HepG2 (cell line): ENCODE measurements at regions not wholly inside any gene's neighbourhood (a gene's known extent, or its start where the extent isn't known, plus 50 kb on each side); places are given as distances from the start of the nearest gene placed in this dataset.

Source experiments
- AGO2 ChIP-seq: fragments of 200-400 bp; formaldehyde crosslinking; optimal IDR thresholded peaks from 2 replicates; pipeline ENCODE3; 2017; ENCODE audit warnings: mild to moderate bottlenecking, low read depth, low read length, moderate library complexity
- ELK4 ChIP-seq: sonication (generic); formaldehyde crosslinking; IDR thresholded peaks from 2 replicates; pipeline ENCODE4 v1.9.0; 2021; ENCODE audit warnings: missing genetic modification reagents, borderline replicate concordance
- FOXP1 ChIP-seq, 2 experiments: fragments of 450-650 bp in 1 of 2; IDR thresholded peaks; 2 replicates each; pipeline ENCODE4 v1.6.1; 2017 to 2018; ENCODE audit warnings: antibody characterized with exemption in 1 of 2
- IRF1 ChIP-seq: sonication (generic); formaldehyde crosslinking; IDR thresholded peaks from 2 replicates; pipeline ENCODE4 v1.4.0; 2020; ENCODE audit warnings: low read depth, mild to moderate bottlenecking, missing genetic modification reagents
- JARID2 ChIP-seq: sonication (generic); formaldehyde crosslinking; IDR thresholded peaks from 2 replicates; pipeline ENCODE4 v1.8.1; 2023; ENCODE audit warnings: missing genetic modification reagents, inconsistent platforms; ENCODE audit not compliant: insufficient replicate concordance
- NR2C2 ChIP-seq: sonication (generic); formaldehyde crosslinking; IDR thresholded peaks from 2 replicates; pipeline ENCODE4 v1.4.0; 2020; ENCODE audit warnings: missing genetic modification reagents, mild to moderate bottlenecking, moderate library complexity, borderline replicate concordance
- PATZ1 ChIP-seq: sonication (generic); formaldehyde crosslinking; IDR thresholded peaks from 2 replicates; pipeline ENCODE4 v1.4.0; 2020; ENCODE audit warnings: missing genetic modification reagents
- SIN3A ChIP-seq: IDR thresholded peaks from 2 replicates; pipeline ENCODE4 v1.6.1; 2011; ENCODE audit warnings: low read depth, mild to moderate bottlenecking, control low read depth, low read length, borderline replicate concordance
- SP1 ChIP-seq, 2 experiments: fragments of 450-650 bp in 1 of 2; sonication (generic) in 1 of 2; formaldehyde crosslinking in 1 of 2; IDR thresholded peaks; 2 replicates each; pipeline versions ENCODE4 v1.4.0 to v1.6.1; 2016 to 2020; ENCODE audit warnings: missing genetic modification reagents in 1 of 2
- TP53 ChIP-seq: sonication (generic); formaldehyde crosslinking; conservative IDR thresholded peaks from 2 replicates; pipeline ENCODE4 v1.4.0; 2020; ENCODE audit warnings: missing genetic modification reagents
- ZFAT ChIP-seq: sonication (generic); formaldehyde crosslinking; conservative IDR thresholded peaks from 2 replicates; pipeline ENCODE4 v1.8.1; 2023; ENCODE audit warnings: missing genetic modification reagents, inconsistent platforms
- ZNF12 ChIP-seq: sonication (generic); formaldehyde crosslinking; IDR thresholded peaks from 2 replicates; pipeline ENCODE4 v1.5.0; 2020; ENCODE audit warnings: missing genetic modification reagents
- ZNF138 ChIP-seq: sonication (generic); formaldehyde crosslinking; IDR thresholded peaks from 2 replicates; pipeline ENCODE4 v1.5.0; 2020; ENCODE audit warnings: mild to moderate bottlenecking, low read depth, missing genetic modification reagents
- ZNF407 ChIP-seq: sonication (generic); formaldehyde crosslinking; IDR thresholded peaks from one replicate; pipeline ENCODE4 v1.5.1; 2020; ENCODE audit warnings: mild to moderate bottlenecking, missing genetic modification reagents; ENCODE audit errors: not compliant biosample characterization
- ZNF550 ChIP-seq: sonication (generic); formaldehyde crosslinking; IDR thresholded peaks from 2 replicates; pipeline ENCODE4 v1.4.0; 2020; ENCODE audit warnings: mild to moderate bottlenecking, missing genetic modification reagents, borderline replicate concordance
- ZNF724P ChIP-seq: sonication (generic); formaldehyde crosslinking; IDR thresholded peaks from 2 replicates; pipeline ENCODE4 v1.8.0; 2022; ENCODE audit warnings: missing genetic modification reagents, borderline replicate concordance
- ZNF749 ChIP-seq: sonication (generic); formaldehyde crosslinking; IDR thresholded peaks from 2 replicates; pipeline ENCODE4 v1.8.0; 2022; ENCODE audit warnings: mild to moderate bottlenecking, missing genetic modification reagents, moderate library complexity, borderline replicate concordance

GRCh38 chr2:42979416-42979869 lies 187.1 kb upstream of the HAAO start (continued):
- TF ChIP-seq PATZ1 (CRISPR knock-in tag) (peak; percentile 100), JARID2 (CRISPR knock-in tag) (peak; percentile 83), ZNF724P (no peak; the same call in 1 of the 2 replicates), ZNF12 (CRISPR knock-in tag) (peak; percentile 80; the same call in 1 of the 2 replicates), ZNF550 (CRISPR knock-in tag) (peak; percentile 14; the same call in 1 of the 2 replicates), AGO2 (peak; percentile 45), ELK4 (CRISPR knock-in tag) (no peak), IRF1 (CRISPR knock-in tag) (no peak), ZNF749 (peak; percentile 91; the same call in 1 of the 2 replicates), ZFAT (CRISPR knock-in tag) (no peak), SP1 (IDR thresholded peaks at IDR 0.05) (no peak), SP1 (CRISPR knock-in tag; IDR thresholded peaks at IDR 0.05) (peak; percentile 50; the same call in 1 of the 2 replicates), ZNF138 (CRISPR knock-in tag) (0 out of 2 replicates have a peak, but pooled peaks have one; percentile 7), SIN3A (peak; percentile 60; the same call in 1 of the 2 replicates), TP53 (CRISPR knock-in tag) (no peak; the same call in 1 of the 2 replicates), NR2C2 (peak; percentile 67; the same call in 1 of the 2 replicates), ZNF407 (CRISPR knock-in tag) (no peak), FOXP1 (IDR thresholded peaks at IDR 0.05) (peak; percentile 93), FOXP1 (CRISPR knock-in tag; IDR thresholded peaks at IDR 0.05) (peak; percentile 99)
